T1000 (cell line): ENCODE measurements at regions not wholly inside any gene's neighbourhood (a gene's known extent, or its start where the extent isn't known, plus 50 kb on each side); places are given as distances from the start of the nearest gene placed in this dataset.

ENCODE experiments used
- DNase-seq: peaks from one replicate; lab custom pipeline; 2025; ENCODE audit warnings: mixed read lengths; lab: John Stamatoyannopoulos, UW

DNA sequence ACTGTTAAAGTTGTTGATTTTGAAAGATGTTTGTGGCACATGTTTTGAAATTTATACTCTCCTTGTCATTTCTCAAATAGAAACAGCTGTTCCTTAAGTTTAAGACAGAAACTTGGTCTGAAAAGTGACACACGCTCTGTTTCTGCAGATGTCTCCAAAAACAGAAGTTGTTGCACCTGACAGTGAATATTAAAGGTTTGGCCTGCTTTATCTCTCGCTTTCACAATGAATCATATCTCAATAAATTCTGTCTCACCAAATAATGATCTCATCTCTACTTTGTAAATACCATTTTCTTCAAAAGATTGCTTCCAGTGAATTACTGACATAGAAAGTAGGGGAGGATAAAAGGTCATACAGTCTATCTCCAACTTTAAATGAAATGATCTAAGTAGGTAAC is 294.9 kb upstream of the SYT4 start:
- no peak for DNase-seq

GRCh38 chr18:43574974-43575373 is 297.7 kb upstream of the SYT4 start:
- DNase-seq, result no peak

- no peak for DNase-seq
Measured at GRCh38 chr18:43578211-43578610, 300.9 kb upstream of the SYT4 start.

DNA sequence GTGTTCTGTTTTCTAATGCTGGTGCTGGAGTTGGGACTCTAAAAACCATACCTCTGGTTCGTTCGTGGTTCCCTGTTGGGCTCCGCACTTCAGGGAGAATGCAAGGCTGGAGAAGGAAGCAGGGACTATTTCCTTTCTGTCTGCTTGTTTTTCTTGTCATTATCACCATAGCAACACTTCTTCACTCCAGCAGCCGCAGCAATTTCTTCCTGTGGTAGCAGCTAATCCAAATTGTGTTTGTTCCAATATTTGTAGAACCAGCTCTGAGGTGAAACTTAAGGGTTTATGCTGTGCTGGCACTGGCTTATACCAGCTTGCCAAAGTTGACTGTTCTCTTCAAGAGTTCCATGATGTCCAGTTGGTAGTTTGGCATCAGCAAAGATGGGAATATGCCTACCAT is 301.4 kb upstream of the SYT4 start:
- no peak for DNase-seq

- DNase-seq, result no peak
Measured at GRCh38 chr18:43581936-43582519, 304.7 kb upstream of the SYT4 start.

DNA sequence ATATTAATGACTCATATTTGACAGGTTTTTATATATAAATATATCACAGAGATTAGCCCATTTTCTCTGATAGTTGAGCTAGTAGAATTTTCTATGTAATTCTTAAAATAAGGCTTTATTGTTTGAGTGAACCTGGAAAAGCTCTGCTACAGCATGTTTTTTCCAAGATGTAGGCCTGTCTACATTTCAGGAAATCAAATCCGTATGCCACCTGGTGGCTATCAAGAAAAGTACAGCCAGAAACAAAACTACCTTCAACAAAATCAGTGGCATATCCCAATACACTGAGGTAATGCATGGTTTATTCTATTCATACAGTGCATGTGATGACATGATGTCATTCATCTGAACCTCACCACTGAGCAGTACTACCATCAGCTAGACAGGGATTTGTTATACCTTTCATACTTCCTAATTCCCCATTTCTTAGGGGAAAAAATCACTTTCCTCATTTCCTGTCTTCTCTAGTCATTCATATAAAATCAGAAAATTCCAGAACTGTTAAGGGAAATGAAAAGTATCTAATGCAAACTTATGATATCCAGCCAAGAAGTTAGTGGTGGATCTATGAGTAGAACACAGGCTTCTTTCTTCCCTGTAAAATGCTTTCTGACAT is 310.4 kb upstream of the SYT4 start:
- DNase-seq, result no peak

GRCh38 chr18:43588838-43589237 is 311.5 kb upstream of the SYT4 start:
- DNase-seq, result no peak

DNA sequence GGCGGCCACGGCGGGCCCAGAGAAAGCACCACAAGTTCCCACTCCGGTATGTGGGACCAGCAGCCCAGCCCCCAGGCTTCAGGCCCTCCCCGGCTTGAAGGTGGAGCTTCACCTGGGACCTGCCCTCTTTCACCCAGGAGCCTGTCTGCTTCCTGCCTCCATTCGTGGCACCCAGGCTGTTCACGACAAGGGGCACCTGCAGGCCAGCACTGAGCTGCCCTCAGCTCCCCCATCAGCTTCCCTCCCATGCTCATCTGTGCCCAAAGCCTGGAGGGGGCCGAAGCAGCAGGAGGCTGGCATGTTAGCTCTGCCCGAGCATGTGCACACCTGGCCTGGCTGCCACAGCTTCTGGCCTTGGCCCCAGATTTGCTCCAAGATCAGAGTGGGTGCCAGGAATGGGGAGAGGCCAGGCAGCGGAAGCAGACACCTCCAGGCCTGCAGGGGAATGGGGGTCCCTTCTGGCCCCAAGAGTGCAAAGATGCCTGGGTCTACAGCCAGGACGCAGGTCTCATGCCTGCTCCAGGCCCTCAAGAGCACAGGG is 312.4 kb upstream of the SYT4 start:
- no peak for DNase-seq

GRCh38 chr18:43590182-43590903 is 313.1 kb upstream of the SYT4 start:
- DNase-seq, result no peak

- DNase-seq, result no peak
Measured at GRCh38 chr18:43592269-43592668, 315.0 kb upstream of the SYT4 start.

DNA sequence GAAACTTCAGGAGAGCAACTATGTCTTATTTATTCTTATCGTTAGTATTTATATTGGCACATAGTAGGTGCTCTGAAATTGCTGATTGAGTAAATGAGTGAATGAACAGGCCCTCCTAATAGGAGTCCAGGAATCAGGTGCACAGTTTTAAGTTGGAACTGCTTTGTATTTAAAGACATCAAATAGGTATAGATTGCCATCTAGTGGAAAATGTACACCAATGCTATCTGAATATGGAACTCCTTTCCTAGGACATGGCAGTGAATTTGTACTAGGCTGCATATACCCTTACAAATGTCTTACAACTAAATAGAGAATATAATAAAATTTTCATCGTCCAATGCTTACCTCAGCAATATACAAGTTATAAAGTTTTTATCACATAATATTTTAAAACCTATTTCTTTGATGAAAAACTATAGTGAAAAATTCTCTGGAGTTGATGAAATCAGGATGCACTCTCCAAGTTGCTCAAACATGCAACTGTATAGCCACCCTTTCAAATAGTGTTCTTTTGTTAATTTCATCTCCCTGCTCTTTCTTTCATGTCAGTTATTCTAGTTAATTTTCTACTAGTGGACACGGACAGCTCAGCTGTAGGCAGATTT is 318.9 kb upstream of the SYT4 start:
- DNase-seq, result no peak

DNA sequence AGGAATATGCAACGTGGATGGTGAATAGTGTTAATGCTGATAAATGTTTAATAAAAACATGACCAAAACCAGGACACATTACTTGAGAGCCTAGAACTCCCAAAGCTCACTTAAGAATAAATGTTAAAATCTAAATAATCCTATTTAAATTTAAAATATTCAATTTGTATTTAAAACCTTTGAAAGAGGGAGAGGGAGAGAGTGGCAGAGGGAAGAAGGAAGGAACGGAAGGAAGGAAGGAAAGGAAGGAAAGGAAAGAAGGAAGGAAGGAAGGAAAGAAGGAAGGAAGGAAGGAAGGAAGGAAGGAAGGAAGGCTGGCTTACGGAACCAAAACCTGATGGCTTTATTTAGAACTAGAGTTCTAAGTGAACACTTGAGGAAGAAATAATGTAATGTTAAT is 324.1 kb upstream of the SYT4 start:
- no peak for DNase-seq

DNA sequence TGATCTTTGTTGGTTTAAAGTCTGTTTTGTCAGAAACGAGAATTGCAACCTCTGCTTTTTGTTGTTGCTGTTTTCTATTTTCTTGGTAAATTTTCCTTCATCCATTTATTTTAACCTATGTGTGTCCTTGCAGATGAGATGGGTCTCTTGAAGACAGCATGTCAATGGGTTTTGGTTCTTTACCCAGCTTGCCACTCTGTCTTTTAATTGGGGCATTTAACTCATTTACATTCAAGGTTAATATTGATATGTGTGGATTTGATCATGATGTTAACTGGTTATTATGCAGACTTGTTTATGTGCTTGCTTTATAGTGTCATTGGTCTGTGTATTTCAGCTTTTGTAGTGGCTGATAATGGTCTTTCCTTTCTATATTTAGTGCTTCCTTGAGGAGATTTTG is 327.9 kb upstream of the SYT4 start:
- DNase-seq, result no peak

- DNase-seq, result no peak
Measured at GRCh38 chr18:43606795-43607194, 329.5 kb upstream of the SYT4 start.

DNA sequence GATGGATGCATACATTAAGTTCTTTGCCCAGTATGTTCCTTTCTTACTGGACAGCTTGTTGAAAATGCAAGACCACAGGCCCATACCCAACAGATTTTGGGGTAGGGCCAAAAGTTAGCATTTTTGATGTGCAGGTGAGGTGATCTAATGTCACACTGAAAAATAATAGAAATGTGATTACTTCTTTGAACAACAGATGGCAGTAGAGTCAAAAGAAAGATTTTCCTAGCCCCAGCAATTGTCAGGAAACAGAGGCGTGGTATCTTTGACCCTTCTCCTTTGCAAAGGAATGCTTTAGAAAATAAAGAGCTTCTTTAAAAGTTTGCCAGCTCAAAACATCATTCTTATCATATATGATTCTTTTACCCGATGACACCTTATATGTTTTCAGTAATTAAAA is 343.6 kb upstream of the SYT4 start:
- no peak for DNase-seq

DNA sequence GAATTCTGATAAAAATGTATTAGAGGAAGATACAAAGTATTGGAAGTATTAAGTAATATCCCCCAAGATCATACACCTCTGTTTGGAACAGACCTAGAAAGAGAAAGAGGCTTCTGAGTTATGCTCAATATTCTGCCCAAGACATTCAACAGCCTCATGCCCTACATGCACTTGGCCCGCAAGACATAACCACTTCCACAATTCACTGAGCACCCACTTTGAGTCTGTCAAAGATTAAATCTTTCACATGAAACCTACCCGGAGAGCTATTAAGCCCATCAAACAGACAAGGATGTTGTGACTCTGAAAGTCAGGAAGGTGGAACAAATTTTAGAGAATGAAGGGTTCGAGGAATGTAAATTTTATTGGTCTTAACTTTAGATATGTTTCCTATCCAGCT is 344.7 kb upstream of the SYT4 start:
- DNase-seq, result no peak

GRCh38 chr18:43625582-43625981 is 348.3 kb upstream of the SYT4 start:
- DNase-seq, result no peak

GRCh38 chr18:43627848-43628530 is 350.7 kb upstream of the SYT4 start:
- DNase-seq, result no peak

- no peak for DNase-seq
Measured at GRCh38 chr18:43634994-43635393, 357.7 kb upstream of the SYT4 start.

DNA sequence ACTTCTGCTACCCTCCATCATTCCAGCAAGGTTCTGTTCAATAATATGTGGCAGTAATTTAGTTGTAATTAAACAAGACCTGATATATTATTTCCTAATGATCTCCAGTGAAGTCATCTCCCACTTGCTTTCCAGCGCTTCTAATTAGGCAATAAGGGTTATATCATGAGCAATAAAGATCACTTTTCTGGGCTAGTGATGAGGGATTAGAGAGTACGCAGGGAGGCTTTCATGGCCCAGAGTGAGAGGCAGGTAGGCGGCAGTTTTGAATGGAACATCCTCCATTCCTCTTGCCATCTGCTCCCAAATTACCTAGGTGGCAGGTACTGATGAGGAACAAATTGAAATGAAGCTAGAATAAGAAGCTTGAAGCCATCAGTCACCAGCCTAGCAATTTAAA is 358.1 kb upstream of the SYT4 start:
- DNase-seq, result no peak

DNA sequence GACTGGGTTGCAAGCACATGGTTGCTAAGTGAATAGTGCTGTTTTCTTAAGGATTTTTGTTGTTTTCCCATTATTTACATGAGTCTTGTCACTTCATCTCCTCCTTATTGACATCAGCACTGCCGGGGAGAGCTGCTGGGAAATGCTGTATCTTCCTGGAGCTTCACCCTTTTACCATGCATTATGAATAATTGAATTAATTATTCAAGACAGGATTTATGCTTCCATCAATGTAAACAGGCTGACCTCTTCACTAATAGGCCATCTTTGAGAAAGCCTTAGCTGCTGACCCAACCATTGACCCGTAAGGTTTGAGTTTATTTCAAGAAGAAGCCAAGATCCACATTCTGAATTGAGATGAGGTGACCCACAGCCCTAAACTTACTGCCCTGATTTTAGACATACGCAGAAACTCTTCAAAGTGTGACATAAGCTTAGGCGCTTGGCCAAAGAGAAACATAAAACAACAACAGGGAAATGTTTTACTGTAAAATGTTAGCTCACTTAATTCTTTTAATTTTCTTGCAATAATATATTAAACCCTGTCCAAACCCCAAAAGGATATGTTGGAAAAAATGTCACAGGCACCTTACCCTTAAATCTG is 365.5 kb upstream of the SYT4 start:
- no peak for DNase-seq

GRCh38 chr18:43648002-43648401 is 370.7 kb upstream of the SYT4 start:
- DNase-seq, result no peak
